Esophagus squamous epithelium (tissue), 4 donors: ENCODE measurements at regions not wholly inside any gene's neighbourhood (a gene's known extent, or its start where the extent isn't known, plus 50 kb on each side); places are given as distances from the start of the nearest gene placed in this dataset.

Experiments
- POLR2A ChIP-seq, 4 donors: fragments of 450-650 bp; IDR thresholded peaks; one replicate each; pipeline ENCODE4 v1.6.1; 2017; ENCODE audit warnings: antibody characterized with exemption in 4 of 4, mild to moderate bottlenecking in 4 of 4, moderate library complexity in 3 of 4
- TF ChIP-seq, protein P1 (sequence below), 6 experiments: fragments of 450-650 bp in 4 of 6; fragments of 200-600 bp in 2 of 6; sonication (generic) in 2 of 6; IDR thresholded peaks; one replicate each; pipeline ENCODE4 v1.5.1; 2016 to 2019; ENCODE audit warnings: antibody characterized with exemption in 6 of 6, mild to moderate bottlenecking in 4 of 6, moderate library complexity in 4 of 6

DNA sequence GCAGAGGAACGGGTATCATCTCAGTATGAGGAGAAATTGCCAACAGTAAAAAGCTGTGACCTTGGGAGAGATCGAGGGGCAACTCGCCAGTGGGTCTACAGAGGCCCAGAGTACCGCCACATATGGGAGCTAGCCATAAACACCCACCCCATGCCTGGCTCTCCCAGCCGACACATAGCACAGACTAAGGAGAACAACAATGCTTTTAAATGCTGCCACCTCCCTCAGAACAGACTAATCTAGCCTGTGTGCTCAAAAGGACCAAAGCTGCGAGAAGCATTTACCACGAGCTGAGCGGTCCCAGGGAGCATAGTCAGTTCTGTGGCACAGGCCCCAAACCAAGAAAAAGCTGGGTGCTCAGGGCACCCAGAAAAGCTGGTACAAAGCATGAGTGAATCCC is 73.3 kb downstream of the LSM5 start:
- TF ChIP-seq, protein P1, sequence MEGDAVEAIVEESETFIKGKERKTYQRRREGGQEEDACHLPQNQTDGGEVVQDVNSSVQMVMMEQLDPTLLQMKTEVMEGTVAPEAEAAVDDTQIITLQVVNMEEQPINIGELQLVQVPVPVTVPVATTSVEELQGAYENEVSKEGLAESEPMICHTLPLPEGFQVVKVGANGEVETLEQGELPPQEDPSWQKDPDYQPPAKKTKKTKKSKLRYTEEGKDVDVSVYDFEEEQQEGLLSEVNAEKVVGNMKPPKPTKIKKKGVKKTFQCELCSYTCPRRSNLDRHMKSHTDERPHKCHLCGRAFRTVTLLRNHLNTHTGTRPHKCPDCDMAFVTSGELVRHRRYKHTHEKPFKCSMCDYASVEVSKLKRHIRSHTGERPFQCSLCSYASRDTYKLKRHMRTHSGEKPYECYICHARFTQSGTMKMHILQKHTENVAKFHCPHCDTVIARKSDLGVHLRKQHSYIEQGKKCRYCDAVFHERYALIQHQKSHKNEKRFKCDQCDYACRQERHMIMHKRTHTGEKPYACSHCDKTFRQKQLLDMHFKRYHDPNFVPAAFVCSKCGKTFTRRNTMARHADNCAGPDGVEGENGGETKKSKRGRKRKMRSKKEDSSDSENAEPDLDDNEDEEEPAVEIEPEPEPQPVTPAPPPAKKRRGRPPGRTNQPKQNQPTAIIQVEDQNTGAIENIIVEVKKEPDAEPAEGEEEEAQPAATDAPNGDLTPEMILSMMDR (IDR thresholded peaks at IDR 0.05) = no peak
- no peak for TF ChIP-seq POLR2A (IDR thresholded peaks at IDR 0.05)
